Heart right ventricle (tissue), 16 donors: ENCODE measurements at regions not wholly inside any gene's neighbourhood (a gene's known extent, or its start where the extent isn't known, plus 50 kb on each side); places are given as distances from the start of the nearest gene placed in this dataset.

Experiments
- ATAC-seq, 8 donors: fragments of 200-7000 bp; cut with Tn5 transposase; one replicate each; pipeline ENCODE4 v1.9.1; 2020; ENCODE audit warnings: mild to moderate bottlenecking in 8 of 8, moderate library complexity in 8 of 8, moderate number of reproducible peaks in 1 of 8
- DNase-seq, 2 donors: peaks; one replicate each; pipeline ENCODE4 v3.0.0-alpha.2; 2020
- H3K27ac ChIP-seq, 10 donors: fragments of 200-600 bp; sonication (generic) in 2 of 10; one replicate each; pipeline versions ENCODE4 v1.5.0 to v1.8.0; 2020 to 2022; ENCODE audit warnings: mild to moderate bottlenecking in 3 of 10
- H3K27me3 ChIP-seq, 7 donors: fragments of 200-600 bp; one replicate each; pipeline ENCODE4 v1.8.0; 2021 to 2022; ENCODE audit warnings: mild to moderate bottlenecking in 2 of 7
- H3K36me3 ChIP-seq, 9 donors: fragments of 200-600 bp; sonication (generic) in 1 of 9; one replicate each; pipeline versions ENCODE4 v1.5.0 to v1.8.0; 2020 to 2022; ENCODE audit warnings: mild to moderate bottlenecking in 2 of 9
- H3K4me1 ChIP-seq, 9 donors: fragments of 200-600 bp; sonication (generic) in 1 of 9; one replicate each; pipeline versions ENCODE4 v1.5.0 to v1.8.0; 2020 to 2022; ENCODE audit warnings: mild to moderate bottlenecking in 4 of 9
- H3K4me3 ChIP-seq, 10 donors: fragments of 200-600 bp; sonication (generic) in 2 of 10; one replicate each; pipeline versions ENCODE4 v1.5.0 to v1.8.0; 2020 to 2022; ENCODE audit warnings: mild to moderate bottlenecking in 7 of 10, moderate library complexity in 2 of 10
- H3K9me3 ChIP-seq, 11 donors: fragments of 200-600 bp in 10 of 11; sonication (generic) in 2 of 11; one replicate each; pipeline versions ENCODE4 v1.5.0 to v1.8.0; 2013 to 2022; ENCODE audit warnings: mild to moderate bottlenecking in 2 of 11, control low read depth in 1 of 11, moderate library complexity in 1 of 11
- WGBS, 2 donors: extraction: QIAGEN DNeasy Blood & Tissue Kit; methylation state at CpG; one replicate each; pipeline ENCODE4 v1.1.7; 2013; ENCODE audit warnings: inconsistent platforms in 1 of 2; 5-methylcytosine and 5-hydroxymethylcytosine counted together
- intact Hi-C, 10 donors: fragments of 100-400 bp; cut with DNase I; formaldehyde crosslinking; loops; one replicate each; pipeline versions ENCODE4 v1.11.1 to v1.14.2; 2022
- TF ChIP-seq, protein P1 (sequence below), 9 donors: fragments of 200-600 bp; sonication (generic) in 2 of 9; IDR thresholded peaks; one replicate each; pipeline versions ENCODE4 v1.5.0 to v1.8.0; 2021 to 2022; ENCODE audit warnings: antibody characterized with exemption in 9 of 9, mild to moderate bottlenecking in 5 of 9, moderate library complexity in 1 of 9
- donor health status: Arrhythmogenic right ventricular cardiomyopathy.
- donor health status: ischemic (EF 13 %, LVEDD 7.1; RV severe dilation, severe dysfunction).
- donor health status: healthy with polysubstance abuse.
- donor health status: DM: no; HTN: yes; CAD: no.
- donor health status: DM: no; HTN: no; CAD: no.
- donor health status: ischemic (EF 25% LVEDD 6.9; RV normal size, moderate dysfunction).
- donor health status: ischemic (EF 25% LVEDD 5.7; RV mildly dilated, moderate dysfunction).
- donor health status: healthy.
- donor health status: DM: yes; HTN: yes; CAD: no.
- donor health status: Ischemic cardiomyopathy.
- donor health status: ischemic (EF 35%, LVEDD 5.7; RV mildly dilated, moderate dysfunction).
- donor health status: nonischemic (EF 11% LVEDD 7.7; RV severe dilation, severe dysfunction).
- donor health status: DM: yes; HTN: yes; CAD: no.
- donor health status: PGD.
- donor health status: ischemic (EF 29% LVEDD 5.4; RV normal size, mild dysfunction).
- donor health status: nonischemic (EF 23%, LVEDD 6.1; RV moderate dilation, normal function).

DNA sequence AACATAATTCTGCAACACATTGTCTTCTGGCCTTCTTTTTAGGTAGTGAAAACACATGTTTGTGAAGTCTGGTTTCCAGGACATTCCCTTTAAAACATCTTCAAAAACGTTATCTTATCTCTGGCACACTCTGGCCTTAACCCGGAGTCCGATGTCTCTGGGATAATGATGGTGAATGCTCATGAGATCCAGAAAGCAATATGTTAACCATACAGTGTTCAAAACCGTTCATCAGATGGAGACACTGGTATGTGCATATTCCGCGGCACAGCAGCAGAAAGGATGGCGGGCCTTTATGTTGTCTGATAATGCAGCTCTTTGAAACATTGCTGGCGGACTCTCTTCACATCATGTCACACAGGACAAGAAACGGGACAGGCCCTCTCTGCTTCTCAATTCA, 605.2 kb downstream of the CCDC171 start:
- Histone ChIP-seq H3K4me3 (no peak overlapping the region), H3K4me1 (peaks cover 0 to 13% (median 4%) of the 10 kb centered on the region in 9 donors), H3K27ac (no peak overlapping the region), H3K9me3 (no peaks in the 10 kb centered on the region), H3K36me3 (no peaks in the 10 kb centered on the region), H3K27me3 (peaks cover 0 to 16% (median 8%) of the 10 kb centered on the region in 7 donors)
- intact Hi-C loops = loop anchor here in 1 of 10 donors (10.0 kb wide), 1 partner anchor 63 kb away; no protein-coding TSS in a partner anchor
- no peak for ATAC-seq
- TF ChIP-seq, protein P1, sequence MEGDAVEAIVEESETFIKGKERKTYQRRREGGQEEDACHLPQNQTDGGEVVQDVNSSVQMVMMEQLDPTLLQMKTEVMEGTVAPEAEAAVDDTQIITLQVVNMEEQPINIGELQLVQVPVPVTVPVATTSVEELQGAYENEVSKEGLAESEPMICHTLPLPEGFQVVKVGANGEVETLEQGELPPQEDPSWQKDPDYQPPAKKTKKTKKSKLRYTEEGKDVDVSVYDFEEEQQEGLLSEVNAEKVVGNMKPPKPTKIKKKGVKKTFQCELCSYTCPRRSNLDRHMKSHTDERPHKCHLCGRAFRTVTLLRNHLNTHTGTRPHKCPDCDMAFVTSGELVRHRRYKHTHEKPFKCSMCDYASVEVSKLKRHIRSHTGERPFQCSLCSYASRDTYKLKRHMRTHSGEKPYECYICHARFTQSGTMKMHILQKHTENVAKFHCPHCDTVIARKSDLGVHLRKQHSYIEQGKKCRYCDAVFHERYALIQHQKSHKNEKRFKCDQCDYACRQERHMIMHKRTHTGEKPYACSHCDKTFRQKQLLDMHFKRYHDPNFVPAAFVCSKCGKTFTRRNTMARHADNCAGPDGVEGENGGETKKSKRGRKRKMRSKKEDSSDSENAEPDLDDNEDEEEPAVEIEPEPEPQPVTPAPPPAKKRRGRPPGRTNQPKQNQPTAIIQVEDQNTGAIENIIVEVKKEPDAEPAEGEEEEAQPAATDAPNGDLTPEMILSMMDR (IDR thresholded peaks at IDR 0.05) = no peak
- no peak for DNase-seq
- WGBS, 2 donors = 72 to 76% methylated on average over 9 of the region's 9 CpGs

DNA sequence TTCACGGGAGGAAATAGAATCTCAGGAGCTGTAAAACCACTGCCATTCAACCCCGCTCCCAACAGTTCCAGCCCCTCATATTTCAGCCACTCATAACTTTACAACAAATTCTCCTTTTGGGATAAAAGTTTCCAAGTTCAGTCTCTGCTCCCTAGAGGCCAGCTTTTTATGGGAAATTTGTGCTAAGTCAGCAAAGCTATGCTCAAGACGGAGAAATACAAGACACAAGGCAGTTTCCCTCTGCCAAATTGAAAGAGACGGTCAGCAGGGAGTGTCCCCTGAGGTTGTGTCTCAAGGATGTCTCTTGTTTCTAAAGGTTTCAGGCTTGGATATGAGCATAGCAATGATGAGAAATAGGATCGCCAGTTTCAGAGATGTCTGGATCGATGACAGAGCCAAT, 608.6 kb downstream of the CCDC171 start:
- H3K4me3 ChIP-seq = no peak overlapping the region
- TF ChIP-seq, protein P1 (IDR thresholded peaks at IDR 0.05) = no peak
- intact Hi-C loops = no loop called here
- ATAC-seq = no peak
- H3K36me3 ChIP-seq = no peaks in the 10 kb centered on the region
- DNase-seq = no peak
- H3K27ac ChIP-seq = no peak overlapping the region
- H3K4me1 ChIP-seq = no peaks in the 10 kb centered on the region
- H3K9me3 ChIP-seq = no peaks in the 10 kb centered on the region
- WGBS, 2 donors = 70 to 84% methylated on average over 6 of the region's 6 CpGs
- H3K27me3 ChIP-seq = no peaks in the 10 kb centered on the region

DNA sequence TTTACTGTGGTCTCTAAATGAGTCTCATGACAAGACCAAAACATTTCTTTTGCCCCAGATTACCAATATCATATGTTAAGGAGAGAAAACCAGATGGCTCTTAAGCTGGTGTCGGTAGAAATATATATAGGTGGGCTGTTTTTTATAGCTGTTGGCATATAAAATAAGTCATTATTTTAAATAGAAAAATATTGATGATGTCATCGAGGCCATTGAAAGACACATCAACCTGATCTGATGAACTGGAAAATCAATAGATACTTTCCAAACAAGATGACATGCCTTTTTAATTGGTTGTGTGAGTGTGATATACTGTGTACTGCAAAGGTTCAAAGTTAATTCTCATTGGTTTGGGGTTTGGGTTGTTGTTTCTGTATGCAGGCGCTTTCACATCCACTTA, 617.3 kb downstream of the CCDC171 start:
- Histone ChIP-seq H3K27ac (no peak overlapping the region), H3K9me3 (no peaks in the 10 kb centered on the region), H3K27me3 (no peaks in the 10 kb centered on the region), H3K4me1 (no peaks in the 10 kb centered on the region), H3K36me3 (no peaks in the 10 kb centered on the region), H3K4me3 (no peak overlapping the region)
- intact Hi-C loops = no loop called here
- ATAC-seq (no peak), DNase-seq (no peak)
- 96 to 97% methylated on average over 3 of the region's 3 CpGs for WGBS, 2 donors
- TF ChIP-seq, protein P1 (IDR thresholded peaks at IDR 0.05) = no peak

DNA sequence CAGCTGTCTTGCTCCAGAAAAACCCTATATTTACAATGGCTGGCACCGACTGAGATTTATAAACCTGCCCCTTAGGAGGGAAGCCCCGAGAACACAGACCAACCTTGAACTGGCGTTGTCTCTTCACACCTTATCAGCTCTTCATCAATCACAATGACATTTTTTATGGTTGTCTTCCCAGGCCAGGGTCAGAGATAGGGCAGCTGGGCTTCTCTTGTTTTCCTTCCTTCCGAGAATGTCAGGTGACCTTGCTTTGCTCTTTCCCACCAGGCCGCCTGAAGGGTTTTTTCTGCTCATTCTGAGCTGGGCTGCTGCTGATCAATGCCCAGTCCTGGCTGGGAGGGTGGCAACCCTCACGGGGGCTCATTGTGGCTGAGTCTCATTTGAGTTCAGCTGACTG, 619.1 kb downstream of the CCDC171 start:
- TF ChIP-seq, protein P1 (IDR thresholded peaks at IDR 0.05) = no peak
- DNase-seq = no peak
- H3K36me3 ChIP-seq = no peaks in the 10 kb centered on the region
- H3K4me1 ChIP-seq = no peaks in the 10 kb centered on the region
- no peaks in the 10 kb centered on the region for H3K9me3 ChIP-seq
- intact Hi-C loops = no loop called here
- H3K27me3 ChIP-seq = no peaks in the 10 kb centered on the region
- no peak overlapping the region for H3K4me3 ChIP-seq
- H3K27ac ChIP-seq = no peak overlapping the region
- ATAC-seq = no peak
- WGBS, 2 donors = 62 to 71% methylated on average over 6 of the region's 6 CpGs
